Muscle of leg (tissue), 3 donors: ENCODE measurements at regions not wholly inside any gene's neighbourhood (a gene's known extent, or its start where the extent isn't known, plus 50 kb on each side); places are given as distances from the start of the nearest gene placed in this dataset.
"Not testable (repeated sequence)": the region's sequence is repeated elsewhere in the genome, so short reads cannot be mapped to it uniquely, and the experiment has no call there.

Experiments used
- DNase-seq: peaks from one replicate; pipeline ENCODE4 v3.0.0; 2013
- H3K27ac ChIP-seq: one replicate; pipeline ENCODE4 v1.5.1; 2013; ENCODE audit warnings: mild to moderate bottlenecking, low read length, control low read depth
- H3K27me3 ChIP-seq: one replicate; pipeline ENCODE4 v1.6.1; 2013; ENCODE audit warnings: low read length; ENCODE audit not compliant: control insufficient read depth, insufficient read depth
- H3K36me3 ChIP-seq: one replicate; pipeline ENCODE4 v1.6.1; 2013; ENCODE audit warnings: low read length; ENCODE audit not compliant: control insufficient read depth, insufficient read depth
- H3K4me1 ChIP-seq: one replicate; pipeline ENCODE4 v1.6.1; 2013; ENCODE audit warnings: low read length; ENCODE audit not compliant: control insufficient read depth, insufficient read depth
- H3K4me3 ChIP-seq: one replicate; pipeline ENCODE4 v1.5.1; 2013; ENCODE audit warnings: low read length, control low read depth
- H3K9me3 ChIP-seq: replicated peaks from 2 replicates; pipeline ENCODE4 v1.6.1; 2013; ENCODE audit warnings: low read depth, low read length; ENCODE audit not compliant: control insufficient read depth
- WGBS: methylation state at CpG from one replicate; pipeline ENCODE4 v1.1.5; 2013; ENCODE audit warnings: missing lambda C conversion rate; ENCODE audit not compliant: insufficient coverage; 5-methylcytosine and 5-hydroxymethylcytosine counted together

- no peaks in the 10 kb centered on the region for H3K27me3 ChIP-seq
- no peaks in the 10 kb centered on the region for H3K4me1 ChIP-seq
- no CpG with 5 or more reads among the region's 1 CpG for WGBS
- no peak overlapping the region for H3K27ac ChIP-seq
- H3K9me3 ChIP-seq = no peaks in the 10 kb centered on the region
- H3K4me3 ChIP-seq = no peak overlapping the region
- H3K36me3 ChIP-seq = no peaks in the 10 kb centered on the region
- no peak for DNase-seq
Observed at GRCh38 chr10:23786594-23786993, 347.7 kb downstream of the OTUD1 start.

GRCh38 chr10:23793577-23793976 is 354.7 kb downstream of the OTUD1 start:
- Histone ChIP-seq H3K4me3 (no peak overlapping the region), H3K27me3 (no peaks in the 10 kb centered on the region), H3K27ac (no peak overlapping the region), H3K9me3 (no peaks in the 10 kb centered on the region), H3K36me3 (no peaks in the 10 kb centered on the region), H3K4me1 (no peaks in the 10 kb centered on the region)
- peak; percentile 52 for DNase-seq
- WGBS = 30% methylated on average over 2 of the region's 4 CpGs

GRCh38 chr10:23797452-23797851 is 358.6 kb downstream of the OTUD1 start:
- H3K36me3 ChIP-seq, DNase-seq, H3K27me3 ChIP-seq, H3K4me1 ChIP-seq, H3K4me3 ChIP-seq, H3K9me3 ChIP-seq, H3K27ac ChIP-seq: not testable (repeated sequence)
- no CpG with 5 or more reads among the region's 4 CpGs for WGBS

GRCh38 chr10:23804125-23804524 is 365.2 kb downstream of the OTUD1 start:
- Histone ChIP-seq H3K36me3 (no peaks in the 10 kb centered on the region), H3K27ac (no peak overlapping the region), H3K9me3 (no peaks in the 10 kb centered on the region), H3K4me3 (no peak overlapping the region), H3K27me3 (no peaks in the 10 kb centered on the region), H3K4me1 (no peaks in the 10 kb centered on the region)
- no peak for DNase-seq
- no CpG with 5 or more reads among the region's 2 CpGs for WGBS

GRCh38 chr10:23813687-23814086 is 374.8 kb downstream of the OTUD1 start:
- Histone ChIP-seq H3K4me1 (no peaks in the 10 kb centered on the region), H3K27me3 (no peaks in the 10 kb centered on the region), H3K9me3 (no peaks in the 10 kb centered on the region), H3K36me3 (no peaks in the 10 kb centered on the region), H3K27ac (no peak overlapping the region), H3K4me3 (no peak overlapping the region)
- DNase-seq = no peak
- WGBS = 60% methylated on average over 2 of the region's 3 CpGs

GRCh38 chr10:23818484-23818883 is 379.6 kb downstream of the OTUD1 start:
- no peak for DNase-seq
- Histone ChIP-seq H3K27ac (no peak overlapping the region), H3K4me1 (no peaks in the 10 kb centered on the region), H3K4me3 (no peak overlapping the region), H3K36me3 (no peaks in the 10 kb centered on the region), H3K27me3 (no peaks in the 10 kb centered on the region), H3K9me3 (no peaks in the 10 kb centered on the region)
- WGBS = 30% methylated on average over 3 of the region's 3 CpGs

GRCh38 chr10:23820792-23821191 is 381.9 kb downstream of the OTUD1 start:
- no peaks in the 10 kb centered on the region for H3K9me3 ChIP-seq
- no peaks in the 10 kb centered on the region for H3K27me3 ChIP-seq
- H3K4me1 ChIP-seq = no peaks in the 10 kb centered on the region
- WGBS = 60% methylated on average over 1 of the region's 3 CpGs
- H3K27ac ChIP-seq = no peak overlapping the region
- no peaks in the 10 kb centered on the region for H3K36me3 ChIP-seq
- DNase-seq = no peak
- no peak overlapping the region for H3K4me3 ChIP-seq

GRCh38 chr10:23824822-23825221 is 384.1 kb upstream of the KIAA1217 start:
- Histone ChIP-seq H3K4me3 (no peak overlapping the region), H3K27ac (no peak overlapping the region)
- WGBS = no CpG with 5 or more reads among the region's 4 CpGs

GRCh38 chr10:23826421-23826820 is 382.5 kb upstream of the KIAA1217 start:
- DNase-seq = peak; percentile 72
- Histone ChIP-seq H3K27me3 (no peaks in the 10 kb centered on the region), H3K36me3 (no peaks in the 10 kb centered on the region), H3K4me3 (no peak overlapping the region), H3K9me3 (no peaks in the 10 kb centered on the region), H3K27ac (no peak overlapping the region), H3K4me1 (no peaks in the 10 kb centered on the region)
- WGBS = 11% methylated on average over 5 of the region's 9 CpGs

More at GRCh38 chr10:23824822-23825221, 384.1 kb upstream of the KIAA1217 start:
- Histone ChIP-seq H3K36me3 (no peaks in the 10 kb centered on the region), H3K27me3 (no peaks in the 10 kb centered on the region), H3K4me1 (no peaks in the 10 kb centered on the region), H3K9me3 (no peaks in the 10 kb centered on the region)
- no peak for DNase-seq

GRCh38 chr10:23829556-23829955 is 379.4 kb upstream of the KIAA1217 start:
- WGBS = 60% methylated on average over 1 of the region's 2 CpGs
- no peaks in the 10 kb centered on the region for H3K27me3 ChIP-seq
- H3K36me3 ChIP-seq = no peaks in the 10 kb centered on the region
- no peak overlapping the region for H3K27ac ChIP-seq
- H3K4me3 ChIP-seq = no peak overlapping the region
- H3K9me3 ChIP-seq = no peaks in the 10 kb centered on the region
- no peak for DNase-seq
- H3K4me1 ChIP-seq = no peaks in the 10 kb centered on the region

GRCh38 chr10:23834091-23834490 is 374.8 kb upstream of the KIAA1217 start:
- no peak for DNase-seq
- Histone ChIP-seq H3K27me3 (no peaks in the 10 kb centered on the region), H3K36me3 (no peaks in the 10 kb centered on the region), H3K4me3 (no peak overlapping the region), H3K27ac (no peak overlapping the region), H3K9me3 (no peaks in the 10 kb centered on the region), H3K4me1 (no peaks in the 10 kb centered on the region)
